Spleen (tissue), 11 donors: ENCODE measurements at regions not wholly inside any gene's neighbourhood (a gene's known extent, or its start where the extent isn't known, plus 50 kb on each side); places are given as distances from the start of the nearest gene placed in this dataset.

Experiments used
- DNase-seq: peaks from one replicate; pipeline ENCODE4 v3.0.0-alpha.2; 2020
- H3K27ac ChIP-seq, 8 donors: fragments of 200-600 bp; sonication (generic) in 7 of 8; 1 replicate in 4 of 8; 2 replicates in 4 of 8; pipeline versions ENCODE4 v1.5.0 to v1.8.0; 2016 to 2021; ENCODE audit warnings: inconsistent platforms in 4 of 8, mild to moderate bottlenecking in 4 of 8, moderate library complexity in 1 of 8
- H3K27me3 ChIP-seq, 7 donors: fragments of 200-600 bp; sonication (generic) in 6 of 7; replicated peaks in 1 of 7; 1 replicate in 4 of 7; 2 replicates in 3 of 7; pipeline versions ENCODE4 v1.5.0 to v1.8.0; 2016 to 2021; ENCODE audit warnings: inconsistent platforms in 3 of 7, mild to moderate bottlenecking in 1 of 7
- H3K36me3 ChIP-seq, 6 donors: fragments of 200-600 bp; sonication (generic) in 5 of 6; 1 replicate in 4 of 6; 2 replicates in 2 of 6; pipeline versions ENCODE4 v1.5.0 to v1.8.0; 2016 to 2021; ENCODE audit warnings: inconsistent platforms in 2 of 6
- H3K4me1 ChIP-seq, 6 donors: fragments of 200-600 bp; sonication (generic) in 5 of 6; 1 replicate in 3 of 6; 2 replicates in 3 of 6; pipeline versions ENCODE4 v1.5.0 to v1.8.0; 2016 to 2021; ENCODE audit warnings: inconsistent platforms in 3 of 6
- H3K4me3 ChIP-seq, 8 donors: fragments of 200-600 bp; sonication (generic) in 7 of 8; 1 replicate in 4 of 8; 2 replicates in 4 of 8; pipeline versions ENCODE4 v1.5.0 to v1.8.0; 2016 to 2021; ENCODE audit warnings: inconsistent platforms in 4 of 8, mild to moderate bottlenecking in 4 of 8, moderate library complexity in 2 of 8
- H3K9me3 ChIP-seq, 8 donors: fragments of 200-600 bp; sonication (generic) in 7 of 8; 1 replicate in 4 of 8; 2 replicates in 4 of 8; pipeline versions ENCODE4 v1.5.0 to v1.8.0; 2016 to 2021; ENCODE audit warnings: inconsistent platforms in 4 of 8
- POLR2A ChIP-seq, 3 donors: fragments of 450-650 bp; IDR thresholded peaks; one replicate each; pipeline ENCODE4 v1.5.1; 2017; ENCODE audit warnings: antibody characterized with exemption in 3 of 3, mild to moderate bottlenecking in 1 of 3
- POLR2AphosphoS5 ChIP-seq, 3 donors: sonication (generic); formaldehyde crosslinking; IDR thresholded peaks; one replicate each; pipeline ENCODE4 v1.5.1; 2017; ENCODE audit warnings: antibody characterized with exemption in 3 of 3
- WGBS, 5 donors: extraction: QIAGEN DNeasy Blood & Tissue Kit in 3 of 5; methylation state at CpG; one replicate each; pipeline versions ENCODE4 v1.1.5 to v1.1.7; 2013 to 2018; 5-methylcytosine and 5-hydroxymethylcytosine counted together
- intact Hi-C: fragments of 100-400 bp; cut with DNase I; formaldehyde crosslinking; loops from one replicate; pipeline ENCODE4 v1.15.0; 2023; ENCODE audit warnings: low total_unique reads
- TF ChIP-seq, protein P1 (sequence below), 11 experiments: fragments of 200-600 bp in 7 of 11; fragments of 450-650 bp in 4 of 11; sonication (generic) in 4 of 11; IDR thresholded peaks in 8 of 11; conservative IDR thresholded peaks in 3 of 11; 1 replicate in 7 of 11; 2 replicates in 4 of 11; pipeline versions ENCODE4 v1.4.0 to v1.8.0; 2016 to 2021; ENCODE audit warnings: antibody characterized with exemption in 11 of 11, inconsistent platforms in 4 of 11, mild to moderate bottlenecking in 1 of 11
- donor health status: healthy with polysubstance abuse.
- donor health status: DM: no; HTN: no; CAD: no; lungs with moderate emphysema.
- donor health status: DM: no; HTN: no; CAD: no.
- donor health status: Bipolar disorder and iron deficiency.
- donor health status: healthy.
- donor health status: DM: no; HTN: no; CAD: no.
- donor health status: DM: yes; HTN: yes; CAD: no.

DNA sequence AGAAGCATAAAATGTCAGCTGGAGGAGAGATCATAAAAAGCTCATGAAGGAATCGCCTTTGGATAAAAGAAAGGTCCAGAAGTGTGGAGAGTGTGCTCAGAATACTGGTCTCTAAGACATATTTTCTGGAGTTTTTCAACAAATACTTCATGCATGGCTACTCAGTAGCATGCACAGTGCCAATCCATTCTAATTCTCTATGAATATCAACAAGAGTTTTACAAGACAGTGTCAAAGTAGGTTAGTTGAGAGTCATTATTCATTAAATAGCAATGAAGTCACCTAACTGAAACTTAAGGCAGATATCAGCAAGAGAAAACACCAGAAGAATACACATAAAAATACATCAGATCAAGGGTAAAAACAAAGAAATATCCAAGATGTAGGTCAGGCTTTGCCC is 1243.2 kb upstream of the SLC10A2 start:
- Histone ChIP-seq H3K27ac (no peak overlapping the region), H3K4me1 (no peaks in the 10 kb centered on the region), H3K27me3 (no peaks in the 10 kb centered on the region), H3K4me3 (no peak overlapping the region), H3K9me3 (peaks cover 0 to 7% (median 0%) of the 10 kb centered on the region in 8 donors), H3K36me3 (no peaks in the 10 kb centered on the region)
- WGBS, 5 donors: 72 to 86% (median 77%) methylated on average over 1 of the region's 1 CpG
- intact Hi-C loops: no loop called here
- DNase-seq: no peak
- TF ChIP-seq POLR2AphosphoS5 (IDR thresholded peaks at IDR 0.05): no peak
- TF ChIP-seq, protein P1, sequence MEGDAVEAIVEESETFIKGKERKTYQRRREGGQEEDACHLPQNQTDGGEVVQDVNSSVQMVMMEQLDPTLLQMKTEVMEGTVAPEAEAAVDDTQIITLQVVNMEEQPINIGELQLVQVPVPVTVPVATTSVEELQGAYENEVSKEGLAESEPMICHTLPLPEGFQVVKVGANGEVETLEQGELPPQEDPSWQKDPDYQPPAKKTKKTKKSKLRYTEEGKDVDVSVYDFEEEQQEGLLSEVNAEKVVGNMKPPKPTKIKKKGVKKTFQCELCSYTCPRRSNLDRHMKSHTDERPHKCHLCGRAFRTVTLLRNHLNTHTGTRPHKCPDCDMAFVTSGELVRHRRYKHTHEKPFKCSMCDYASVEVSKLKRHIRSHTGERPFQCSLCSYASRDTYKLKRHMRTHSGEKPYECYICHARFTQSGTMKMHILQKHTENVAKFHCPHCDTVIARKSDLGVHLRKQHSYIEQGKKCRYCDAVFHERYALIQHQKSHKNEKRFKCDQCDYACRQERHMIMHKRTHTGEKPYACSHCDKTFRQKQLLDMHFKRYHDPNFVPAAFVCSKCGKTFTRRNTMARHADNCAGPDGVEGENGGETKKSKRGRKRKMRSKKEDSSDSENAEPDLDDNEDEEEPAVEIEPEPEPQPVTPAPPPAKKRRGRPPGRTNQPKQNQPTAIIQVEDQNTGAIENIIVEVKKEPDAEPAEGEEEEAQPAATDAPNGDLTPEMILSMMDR (IDR thresholded peaks at IDR 0.05 in 8 of 11, conservative IDR thresholded peaks at IDR 0.05 in 3 of 11): no peak
- no peak for TF ChIP-seq POLR2A (IDR thresholded peaks at IDR 0.05)

DNA sequence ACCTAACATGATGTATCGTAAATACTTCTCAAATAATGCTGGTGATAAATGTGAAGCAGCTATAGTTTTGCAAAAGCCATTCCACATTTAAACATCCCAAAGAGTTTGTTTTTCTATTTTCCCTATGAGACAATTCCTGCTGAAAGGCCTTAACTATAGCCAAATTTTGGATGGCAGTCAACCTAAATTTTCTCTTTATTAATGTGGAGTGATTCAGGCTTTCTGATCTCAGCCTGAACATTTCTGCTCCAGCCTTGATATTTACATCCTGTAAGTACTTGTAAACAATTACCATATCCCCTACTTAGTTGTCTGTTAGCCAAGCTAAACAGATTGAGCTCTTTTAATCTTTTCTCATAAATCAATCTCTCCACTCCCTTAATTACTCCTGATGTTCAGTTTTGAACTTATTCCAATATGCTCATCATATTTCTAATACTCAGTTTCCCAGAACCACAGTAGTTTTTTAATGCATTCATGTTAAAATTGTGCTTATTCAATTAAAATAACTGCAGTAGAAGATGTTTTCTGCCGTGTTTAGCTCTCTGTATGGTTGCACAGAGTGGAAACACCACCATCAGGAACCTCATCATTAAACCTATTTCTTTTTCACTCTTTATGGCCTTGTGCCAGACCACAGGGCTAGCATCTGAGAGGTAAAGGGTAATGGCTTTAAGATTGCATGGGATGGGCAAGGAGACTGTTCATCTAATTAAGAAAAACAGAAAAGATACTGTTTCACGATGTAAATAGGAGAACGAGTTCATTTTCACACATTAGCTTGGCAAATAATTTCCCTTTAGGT is 1235.2 kb upstream of the SLC10A2 start:
- Histone ChIP-seq H3K27me3 (no peaks in the 10 kb centered on the region), H3K36me3 (no peaks in the 10 kb centered on the region), H3K27ac (no peak overlapping the region), H3K9me3 (peaks cover 0 to 11% (median 0%) of the 10 kb centered on the region in 8 donors), H3K4me1 (no peaks in the 10 kb centered on the region), H3K4me3 (no peak overlapping the region)
- intact Hi-C loops: no loop called here
- WGBS, 5 donors: 65 to 75% (median 70%) methylated on average over 4 of the region's 4 CpGs
- TF ChIP-seq POLR2AphosphoS5 (IDR thresholded peaks at IDR 0.05) (no peak), POLR2A (IDR thresholded peaks at IDR 0.05) (no peak)
- TF ChIP-seq, protein P1 (IDR thresholded peaks at IDR 0.05 in 8 of 11, conservative IDR thresholded peaks at IDR 0.05 in 3 of 11): no peak
- no peak for DNase-seq

DNA sequence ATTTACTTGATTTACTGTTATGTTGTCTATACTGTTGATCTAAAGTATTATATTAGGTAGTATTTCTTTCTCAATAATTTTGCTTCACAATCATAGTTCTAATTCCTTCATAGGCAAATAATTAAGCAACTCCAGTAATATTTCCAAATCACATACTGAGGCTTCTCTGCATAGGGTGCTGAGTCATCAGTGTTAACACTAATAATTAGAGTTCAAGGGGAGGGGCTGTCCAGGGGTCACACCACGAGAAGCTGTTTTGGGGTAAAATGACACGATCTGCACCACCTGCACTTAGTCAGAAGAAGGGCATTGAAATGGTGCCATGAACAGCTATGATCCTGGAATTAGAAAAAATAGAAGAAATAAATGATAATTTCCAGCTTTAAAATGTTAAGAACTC is 1230.9 kb upstream of the SLC10A2 start:
- WGBS, 5 donors: 64 to 85% (median 80%) methylated on average over 2 of the region's 2 CpGs
- Histone ChIP-seq H3K36me3 (no peaks in the 10 kb centered on the region), H3K4me3 (no peak overlapping the region), H3K9me3 (no peaks in the 10 kb centered on the region), H3K4me1 (no peaks in the 10 kb centered on the region), H3K27ac (no peak overlapping the region), H3K27me3 (no peaks in the 10 kb centered on the region)
- DNase-seq: no peak
- intact Hi-C loops: no loop called here
- TF ChIP-seq POLR2AphosphoS5 (IDR thresholded peaks at IDR 0.05) (no peak), POLR2A (IDR thresholded peaks at IDR 0.05) (no peak)
- TF ChIP-seq, protein P1 (IDR thresholded peaks at IDR 0.05 in 8 of 11, conservative IDR thresholded peaks at IDR 0.05 in 3 of 11): no peak

DNA sequence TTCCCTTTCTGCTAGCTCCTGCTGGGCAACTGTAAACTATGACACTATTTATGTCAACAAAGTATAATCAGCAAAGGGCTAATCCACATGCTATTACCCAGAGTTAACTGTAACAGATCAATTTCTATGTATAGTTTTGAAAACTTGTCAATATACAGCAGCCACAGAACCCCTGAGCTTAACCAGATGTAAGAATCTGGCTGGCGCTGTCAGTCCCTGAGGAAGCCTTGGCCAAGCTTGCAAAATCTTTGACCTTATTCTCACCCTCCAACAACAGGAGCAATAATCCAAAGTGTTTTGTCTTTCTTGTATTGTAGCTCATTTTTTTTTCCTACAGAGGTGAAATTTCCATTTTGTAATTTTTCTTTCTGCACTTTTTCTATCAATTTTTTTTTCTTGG is 1230.1 kb upstream of the SLC10A2 start:
- H3K4me3 ChIP-seq: no peak overlapping the region
- 76 to 97% (median 85%) methylated on average over 1 of the region's 1 CpG for WGBS, 5 donors

More for the DNA sequence above, 1230.1 kb upstream of the SLC10A2 start:
- DNase-seq: no peak
- no peaks in the 10 kb centered on the region for H3K27me3 ChIP-seq
- H3K9me3 ChIP-seq: no peaks in the 10 kb centered on the region
- H3K36me3 ChIP-seq: no peaks in the 10 kb centered on the region
- TF ChIP-seq POLR2A (IDR thresholded peaks at IDR 0.05) (no peak), POLR2AphosphoS5 (IDR thresholded peaks at IDR 0.05) (no peak)
- TF ChIP-seq, protein P1 (IDR thresholded peaks at IDR 0.05 in 8 of 11, conservative IDR thresholded peaks at IDR 0.05 in 3 of 11): no peak
- intact Hi-C loops: no loop called here
- H3K4me1 ChIP-seq: no peaks in the 10 kb centered on the region
- no peak overlapping the region for H3K27ac ChIP-seq
